Gastroesophageal sphincter (tissue), 4 donors: ENCODE measurements at regions not wholly inside any gene's neighbourhood (a gene's known extent, or its start where the extent isn't known, plus 50 kb on each side); places are given as distances from the start of the nearest gene placed in this dataset.

Experiments
- ATAC-seq: fragments of 150-250 bp; one replicate; pipeline ENCODE4 v1.9.1; 2016; ENCODE audit warnings: mild to moderate bottlenecking, moderate library complexity
- H3K27ac ChIP-seq, 4 donors: fragments of 200-600 bp; sonication (generic) in 3 of 4; 1 replicate in 3 of 4; 2 replicates in 1 of 4; pipeline ENCODE4 v1.5.1; 2016 to 2019
- H3K27me3 ChIP-seq: fragments of 200-600 bp; sonication (generic); one replicate; pipeline ENCODE4 v1.5.1; 2019
- H3K36me3 ChIP-seq, 2 donors: fragments of 200-600 bp; sonication (generic); one replicate each; pipeline ENCODE4 v1.5.1; 2019; ENCODE audit warnings: control low read depth in 1 of 2
- H3K4me1 ChIP-seq, 3 donors: fragments of 200-600 bp; sonication (generic); 1 replicate in 2 of 3; 2 replicates in 1 of 3; pipeline ENCODE4 v1.5.1; 2016 to 2019; ENCODE audit warnings: control low read depth in 2 of 3
- H3K4me3 ChIP-seq, 2 donors: fragments of 200-600 bp; sonication (generic); one replicate each; pipeline ENCODE4 v1.5.1; 2019; ENCODE audit warnings: mild to moderate bottlenecking in 1 of 2, moderate library complexity in 1 of 2
- H3K9me3 ChIP-seq, 3 donors: fragments of 200-600 bp; sonication (generic); one replicate each; pipeline ENCODE4 v1.5.1; 2017 to 2019; ENCODE audit warnings: control low read depth in 2 of 3
- CTCF ChIP-seq, 4 experiments: fragments of 200-600 bp in 2 of 4; fragments of 450-650 bp in 2 of 4; sonication (generic) in 1 of 4; IDR thresholded peaks; one replicate each; pipeline ENCODE4 v1.5.1; 2017 to 2019; ENCODE audit warnings: antibody characterized with exemption in 4 of 4, mild to moderate bottlenecking in 2 of 4, moderate library complexity in 2 of 4
- EP300 ChIP-seq: sonication (generic); formaldehyde crosslinking; IDR thresholded peaks from one replicate; pipeline ENCODE4 v1.6.1; 2017; ENCODE audit warnings: antibody characterized with exemption, mild to moderate bottlenecking
- POLR2A ChIP-seq, 2 donors: fragments of 450-650 bp; IDR thresholded peaks; one replicate each; pipeline ENCODE4 v1.6.1; 2017; ENCODE audit warnings: antibody characterized with exemption in 2 of 2, mild to moderate bottlenecking in 2 of 2, moderate library complexity in 1 of 2
- POLR2AphosphoS5 ChIP-seq: sonication (generic); formaldehyde crosslinking; IDR thresholded peaks from one replicate; pipeline ENCODE4 v1.6.1; 2017; ENCODE audit warnings: antibody characterized with exemption
- WGBS, 2 donors: methylation state at CpG; one replicate each; pipeline ENCODE4 v1.1.5; 2018; ENCODE audit warnings: low coverage in 1 of 2; 5-methylcytosine and 5-hydroxymethylcytosine counted together

- H3K27me3 ChIP-seq, result no peaks in the 10 kb centered on the region
- no peak overlapping the region for H3K4me3 ChIP-seq
- no peak for ATAC-seq
- TF ChIP-seq POLR2AphosphoS5 (no peak), EP300 (no peak), CTCF (IDR thresholded peaks at IDR 0.05) (no peak), POLR2A (IDR thresholded peaks at IDR 0.05) (no peak)
- H3K4me1 ChIP-seq, result no peaks in the 10 kb centered on the region
- H3K27ac ChIP-seq, result no peak overlapping the region
- 60 to 69% methylated on average over 2 of the region's 2 CpGs for WGBS, 2 donors
- H3K36me3 ChIP-seq, result no peaks in the 10 kb centered on the region
- no peaks in the 10 kb centered on the region for H3K9me3 ChIP-seq
Observed at GRCh38 chr10:111703986-111704385, 479.6 kb downstream of the GPAM start.

- Histone ChIP-seq H3K4me3 (no peak overlapping the region), H3K36me3 (no peaks in the 10 kb centered on the region), H3K27me3 (no peaks in the 10 kb centered on the region), H3K4me1 (no peaks in the 10 kb centered on the region), H3K27ac (no peak overlapping the region), H3K9me3 (no peaks in the 10 kb centered on the region)
- TF ChIP-seq CTCF (IDR thresholded peaks at IDR 0.05) (no peak), EP300 (no peak), POLR2AphosphoS5 (no peak), POLR2A (IDR thresholded peaks at IDR 0.05) (no peak)
- ATAC-seq, result no peak
- WGBS, 2 donors, result 73 to 93% methylated on average over 2 of the region's 2 CpGs
Observed at GRCh38 chr10:111705021-111705420, 478.5 kb downstream of the GPAM start.

GRCh38 chr10:111706331-111706730, 477.2 kb downstream of the GPAM start:
- H3K4me1 ChIP-seq, result no peaks in the 10 kb centered on the region
- ATAC-seq, result no peak
- no peak overlapping the region for H3K4me3 ChIP-seq
- TF ChIP-seq POLR2A (IDR thresholded peaks at IDR 0.05) (no peak), CTCF (IDR thresholded peaks at IDR 0.05) (no peak), POLR2AphosphoS5 (no peak), EP300 (no peak)
- H3K36me3 ChIP-seq, result no peaks in the 10 kb centered on the region
- no peaks in the 10 kb centered on the region for H3K9me3 ChIP-seq
- no peaks in the 10 kb centered on the region for H3K27me3 ChIP-seq
- 90 to 94% methylated on average over 3 to 4 of the region's 4 CpGs for WGBS, 2 donors
- H3K27ac ChIP-seq, result no peak overlapping the region

- no peak for TF ChIP-seq POLR2A (IDR thresholded peaks at IDR 0.05)
- no peak for TF ChIP-seq CTCF (IDR thresholded peaks at IDR 0.05)
- TF ChIP-seq POLR2AphosphoS5, result no peak
- TF ChIP-seq EP300, result no peak
- Histone ChIP-seq H3K27ac (no peak overlapping the region), H3K4me3 (no peak overlapping the region), H3K9me3 (no peaks in the 10 kb centered on the region), H3K27me3 (no peaks in the 10 kb centered on the region), H3K36me3 (no peaks in the 10 kb centered on the region), H3K4me1 (no peaks in the 10 kb centered on the region)
- ATAC-seq, result no peak
- 43% methylated on average over 1 of the region's 1 CpG; no CpG with 5 or more reads in 1 of the 2 donors for WGBS, 2 donors
Observed at GRCh38 chr10:111707076-111707475, 476.5 kb downstream of the GPAM start.

GRCh38 chr10:111709603-111710002, 474.0 kb downstream of the GPAM start:
- Histone ChIP-seq H3K27me3 (no peaks in the 10 kb centered on the region), H3K36me3 (no peaks in the 10 kb centered on the region), H3K4me3 (no peak overlapping the region), H3K27ac (no peak overlapping the region), H3K9me3 (peaks cover 0 to 9% (median 0%) of the 10 kb centered on the region in 3 donors), H3K4me1 (no peaks in the 10 kb centered on the region)
- TF ChIP-seq EP300, result no peak
- no peak for TF ChIP-seq CTCF (IDR thresholded peaks at IDR 0.05)
- TF ChIP-seq POLR2A (IDR thresholded peaks at IDR 0.05), result no peak
- TF ChIP-seq POLR2AphosphoS5, result no peak
- no peak for ATAC-seq
- whole genome bisulfite sequencing, 2 donors, result 60 to 80% methylated on average over 4 of the region's 4 CpGs
